ENCODE measurements at regions not wholly inside any gene's neighbourhood (a gene's known extent, or its start where the extent isn't known, plus 50 kb on each side); places are given as distances from the start of the nearest gene placed in this dataset.

DNA sequence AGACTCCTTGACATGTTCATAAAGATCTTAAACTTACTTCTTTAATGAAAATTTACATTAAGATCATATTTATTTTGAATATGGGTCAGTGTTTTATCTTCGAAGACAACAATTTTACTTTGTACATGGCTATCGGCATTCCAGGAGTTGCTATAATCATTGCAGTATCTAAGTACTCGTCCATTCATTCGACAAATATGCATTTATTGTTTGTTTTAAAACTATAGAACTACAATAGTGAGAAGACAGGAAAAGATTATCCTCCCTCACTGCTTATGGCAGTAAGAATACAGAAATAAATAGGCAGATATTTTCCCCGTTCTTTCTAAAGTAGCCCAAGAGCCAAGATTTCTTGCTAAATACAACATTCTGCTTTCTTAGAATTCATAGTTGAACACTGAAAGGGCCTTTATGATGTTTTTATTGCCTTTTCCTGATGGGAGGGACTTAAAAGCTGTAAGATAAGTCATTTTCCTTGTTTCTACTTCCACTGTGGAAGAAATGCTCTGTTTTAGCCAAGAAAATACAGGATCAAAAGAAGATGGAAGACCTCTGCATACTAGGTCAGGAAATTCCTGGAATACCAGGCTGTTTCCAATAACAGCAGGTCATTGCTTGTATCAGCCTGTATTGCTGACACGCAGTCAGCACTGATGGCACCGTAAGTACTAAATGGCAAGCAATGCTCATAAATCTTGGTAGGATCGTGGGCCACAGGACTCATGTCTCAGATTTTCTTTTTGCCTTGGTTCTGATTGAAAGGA, 521.0 kb upstream of the ATP2B1 start:
- ATAC-seq (no peak), DNase-seq (no peak)
- intact Hi-C loops (cut with DNase I): no loop called here
- Histone ChIP-seq H3K4me3 (no peak overlapping the region), H3K36me3 (ENCODE audit: insufficient read depth in 1 of 2, low read depth in 1 of 2) (no peaks in the 10 kb centered on the region), H3K4me1 (no peaks in the 10 kb centered on the region), H3K27ac (no peak overlapping the region), H3K27me3 (ENCODE audit: insufficient read depth in 3 of 3, low read length in 2 of 3) (no peaks in the 10 kb centered on the region), H3K9me3 (no peaks in the 10 kb centered on the region)
- TF ChIP-seq, protein P1, sequence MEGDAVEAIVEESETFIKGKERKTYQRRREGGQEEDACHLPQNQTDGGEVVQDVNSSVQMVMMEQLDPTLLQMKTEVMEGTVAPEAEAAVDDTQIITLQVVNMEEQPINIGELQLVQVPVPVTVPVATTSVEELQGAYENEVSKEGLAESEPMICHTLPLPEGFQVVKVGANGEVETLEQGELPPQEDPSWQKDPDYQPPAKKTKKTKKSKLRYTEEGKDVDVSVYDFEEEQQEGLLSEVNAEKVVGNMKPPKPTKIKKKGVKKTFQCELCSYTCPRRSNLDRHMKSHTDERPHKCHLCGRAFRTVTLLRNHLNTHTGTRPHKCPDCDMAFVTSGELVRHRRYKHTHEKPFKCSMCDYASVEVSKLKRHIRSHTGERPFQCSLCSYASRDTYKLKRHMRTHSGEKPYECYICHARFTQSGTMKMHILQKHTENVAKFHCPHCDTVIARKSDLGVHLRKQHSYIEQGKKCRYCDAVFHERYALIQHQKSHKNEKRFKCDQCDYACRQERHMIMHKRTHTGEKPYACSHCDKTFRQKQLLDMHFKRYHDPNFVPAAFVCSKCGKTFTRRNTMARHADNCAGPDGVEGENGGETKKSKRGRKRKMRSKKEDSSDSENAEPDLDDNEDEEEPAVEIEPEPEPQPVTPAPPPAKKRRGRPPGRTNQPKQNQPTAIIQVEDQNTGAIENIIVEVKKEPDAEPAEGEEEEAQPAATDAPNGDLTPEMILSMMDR (IDR thresholded peaks at IDR 0.05): no peak
- 72 to 75% (median 75%) methylated on average over 8 of the region's 8 CpGs for WGBS, 3 donors

DNA sequence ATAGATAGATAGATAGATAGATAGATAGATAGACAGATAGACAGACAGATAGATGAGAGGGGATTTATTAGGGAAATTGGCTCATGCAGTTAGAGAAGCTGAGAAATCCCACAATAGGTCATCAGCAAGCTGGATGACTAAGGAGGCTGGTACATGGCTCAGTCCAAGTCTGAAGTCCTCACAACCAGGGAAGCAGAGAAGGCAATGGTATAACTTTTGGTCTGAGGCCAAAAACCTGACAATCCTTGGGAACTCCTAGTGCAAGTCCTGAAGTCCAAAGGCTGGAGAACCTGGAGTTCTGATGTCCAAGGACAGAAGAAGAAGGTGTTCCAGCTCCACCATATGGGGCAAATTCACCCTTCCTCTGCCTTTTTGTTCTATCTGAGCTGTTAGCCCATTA, 517.6 kb upstream of the ATP2B1 start:
- Histone ChIP-seq H3K4me1 (no peaks in the 10 kb centered on the region), H3K9me3 (no peaks in the 10 kb centered on the region), H3K27ac (no peak overlapping the region), H3K27me3 (ENCODE audit: insufficient read depth in 3 of 3, low read length in 2 of 3) (no peaks in the 10 kb centered on the region), H3K36me3 (ENCODE audit: insufficient read depth in 1 of 2, low read depth in 1 of 2) (no peaks in the 10 kb centered on the region), H3K4me3 (no peak overlapping the region)
- TF ChIP-seq, protein P1 (IDR thresholded peaks at IDR 0.05): no peak
- no peak for ATAC-seq
- DNase-seq: no peak
- intact Hi-C loops (cut with DNase I): no loop called here

DNA sequence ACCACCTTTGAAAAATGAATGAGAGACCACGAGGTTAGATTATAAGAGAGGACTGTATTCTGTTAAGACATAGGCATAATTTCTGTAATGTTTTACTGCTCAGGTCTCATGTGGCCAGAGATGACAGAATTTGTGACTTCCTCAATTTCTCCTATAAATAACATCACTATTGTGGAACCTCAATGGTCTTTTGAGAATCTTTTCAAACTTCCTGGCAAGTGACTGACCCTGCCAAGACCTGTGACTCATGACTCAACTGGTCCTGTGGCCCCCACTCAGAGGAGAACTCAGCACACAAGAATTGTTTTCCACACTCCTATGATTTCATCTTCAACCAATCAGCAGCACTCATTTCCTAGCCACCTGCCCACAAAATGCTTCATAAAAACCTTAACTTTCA, 508.2 kb upstream of the ATP2B1 start:
- TF ChIP-seq, protein P1 (IDR thresholded peaks at IDR 0.05): no peak
- Histone ChIP-seq H3K27me3 (ENCODE audit: insufficient read depth in 3 of 3, low read length in 2 of 3) (no peaks in the 10 kb centered on the region), H3K36me3 (ENCODE audit: insufficient read depth in 1 of 2, low read depth in 1 of 2) (no peaks in the 10 kb centered on the region), H3K4me1 (no peaks in the 10 kb centered on the region), H3K4me3 (no peak overlapping the region), H3K9me3 (no peaks in the 10 kb centered on the region), H3K27ac (no peak overlapping the region)
- DNase-seq (no peak), ATAC-seq (peak in 1 of 4 donors; percentile 21)
- intact Hi-C loops (cut with DNase I): no loop called here
- 47 to 65% (median 59%) methylated on average over 1 of the region's 1 CpG for WGBS, 3 donors

DNA sequence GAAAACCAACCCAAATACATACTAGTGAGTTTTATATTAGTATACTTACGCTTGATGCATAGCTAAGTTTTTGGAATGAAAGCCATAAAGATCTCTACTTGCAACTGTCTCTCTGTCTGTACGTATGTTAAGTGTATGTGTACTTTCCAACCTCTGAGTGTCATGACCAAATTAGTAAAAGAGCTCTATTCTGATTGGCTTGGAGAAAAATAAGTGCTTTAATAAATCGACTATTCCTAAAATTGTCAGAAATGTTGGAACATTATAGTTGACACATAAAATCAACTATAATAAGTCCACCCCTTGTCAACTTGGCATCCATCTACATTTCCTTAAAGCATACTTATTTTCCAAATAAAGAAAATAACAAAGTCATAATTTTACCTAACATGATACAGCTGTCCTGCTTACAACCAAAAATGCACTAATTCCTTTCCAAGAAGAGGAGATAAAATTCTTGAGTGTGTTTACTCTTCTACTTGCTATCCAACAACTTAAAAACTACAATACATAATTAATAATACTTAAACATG, 507.4 kb upstream of the ATP2B1 start:
- intact Hi-C loops (cut with DNase I): no loop called here
- H3K27ac ChIP-seq: no peak overlapping the region

More for the DNA sequence above, 507.4 kb upstream of the ATP2B1 start:
- TF ChIP-seq, protein P1 (IDR thresholded peaks at IDR 0.05): no peak
- Histone ChIP-seq H3K9me3 (no peaks in the 10 kb centered on the region), H3K27me3 (ENCODE audit: insufficient read depth in 3 of 3, low read length in 2 of 3) (no peaks in the 10 kb centered on the region), H3K4me1 (no peaks in the 10 kb centered on the region), H3K4me3 (no peak overlapping the region), H3K36me3 (ENCODE audit: insufficient read depth in 1 of 2, low read depth in 1 of 2) (no peaks in the 10 kb centered on the region)
- 57 to 59% (median 58%) methylated on average over 3 of the region's 3 CpGs for WGBS, 3 donors
- no peak for DNase-seq
- ATAC-seq: no peak

Data from psoas muscle (tissue), 7 donors.